GM21619 (cell line): ENCODE measurements at regions not wholly inside any gene's neighbourhood (a gene's known extent, or its start where the extent isn't known, plus 50 kb on each side); places are given as distances from the start of the nearest gene placed in this dataset.
"Not testable (repeated sequence)": the region's sequence is repeated elsewhere in the genome, so short reads cannot be mapped to it uniquely, and the experiment has no call there.

ENCODE experiments used
- ATAC-seq: cut with Tn5 transposase; IDR thresholded peaks from one replicate; pipeline ENCODE4 v1.9.1; 2021; ENCODE audit not compliant: unreplicated experiment

DNA sequence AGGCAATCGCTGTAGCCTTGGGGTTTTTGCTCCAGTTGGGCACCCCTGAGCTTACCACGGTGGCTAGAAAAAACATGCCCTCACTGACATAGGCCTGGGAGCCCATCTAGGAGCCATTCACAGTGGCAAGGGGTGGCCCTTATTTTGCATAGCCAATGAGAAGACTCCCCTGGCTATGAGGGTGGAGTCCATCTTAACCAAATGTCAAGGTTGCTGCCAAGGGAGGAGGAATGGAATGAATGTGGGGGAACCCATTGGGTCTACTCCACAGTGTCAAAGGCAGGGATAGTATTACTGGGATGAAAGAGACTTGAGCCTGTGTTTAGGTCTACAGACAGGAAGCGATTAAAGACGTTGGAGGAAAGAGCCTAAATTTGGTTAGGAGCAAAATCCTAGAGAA lies 295.7 kb upstream of the PLGLB2 start:
- ATAC-seq = not testable (repeated sequence)

DNA sequence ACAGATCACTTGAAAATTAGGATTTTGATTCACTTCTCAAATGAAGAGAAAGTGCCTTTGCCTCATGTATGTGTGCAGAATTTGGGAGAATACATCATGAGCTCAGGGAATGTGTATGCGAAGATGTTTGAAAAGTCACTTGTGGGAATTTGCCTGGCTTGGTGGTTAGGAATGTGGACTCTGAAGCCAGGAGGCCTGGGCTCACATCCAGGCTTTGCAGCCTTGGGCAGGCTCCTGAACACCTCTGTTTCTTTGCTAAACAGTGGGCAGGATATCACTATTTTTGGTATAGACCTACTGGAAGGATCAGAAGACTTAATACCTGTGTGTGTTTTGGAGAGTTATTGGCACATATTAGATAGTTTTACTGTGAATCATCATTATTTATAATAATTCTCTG lies 295.0 kb upstream of the PLGLB2 start:
- ATAC-seq = not testable (repeated sequence)

GRCh38 chr2:87453965-87454364 lies 293.9 kb upstream of the PLGLB2 start:
- ATAC-seq = not testable (repeated sequence)

DNA sequence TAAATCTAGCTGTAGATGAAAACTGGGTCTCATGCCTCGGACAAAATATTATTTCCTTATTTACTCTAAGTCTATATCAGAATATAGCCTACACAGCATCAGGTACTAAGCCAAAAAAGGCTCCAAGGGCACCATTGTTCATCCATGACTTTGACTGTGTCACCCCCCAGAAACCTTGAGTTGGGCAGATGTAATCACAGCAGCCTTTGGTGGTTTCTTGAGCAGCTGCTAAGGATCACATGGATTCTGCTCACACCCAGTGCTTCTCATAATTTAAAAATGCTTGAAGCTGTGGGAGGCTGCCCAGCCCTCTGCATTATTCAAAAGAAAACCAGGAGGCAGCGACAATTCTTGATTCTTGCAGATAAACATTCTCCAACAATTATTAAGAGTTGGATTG lies 293.5 kb upstream of the PLGLB2 start:
- not testable (repeated sequence) for ATAC-seq

GRCh38 chr2:87455209-87455853 lies 292.6 kb upstream of the PLGLB2 start:
- peak; percentile 49 for ATAC-seq

GRCh38 chr2:87455854-87456249 lies 292.0 kb upstream of the PLGLB2 start:
- ATAC-seq = peak; percentile 24

DNA sequence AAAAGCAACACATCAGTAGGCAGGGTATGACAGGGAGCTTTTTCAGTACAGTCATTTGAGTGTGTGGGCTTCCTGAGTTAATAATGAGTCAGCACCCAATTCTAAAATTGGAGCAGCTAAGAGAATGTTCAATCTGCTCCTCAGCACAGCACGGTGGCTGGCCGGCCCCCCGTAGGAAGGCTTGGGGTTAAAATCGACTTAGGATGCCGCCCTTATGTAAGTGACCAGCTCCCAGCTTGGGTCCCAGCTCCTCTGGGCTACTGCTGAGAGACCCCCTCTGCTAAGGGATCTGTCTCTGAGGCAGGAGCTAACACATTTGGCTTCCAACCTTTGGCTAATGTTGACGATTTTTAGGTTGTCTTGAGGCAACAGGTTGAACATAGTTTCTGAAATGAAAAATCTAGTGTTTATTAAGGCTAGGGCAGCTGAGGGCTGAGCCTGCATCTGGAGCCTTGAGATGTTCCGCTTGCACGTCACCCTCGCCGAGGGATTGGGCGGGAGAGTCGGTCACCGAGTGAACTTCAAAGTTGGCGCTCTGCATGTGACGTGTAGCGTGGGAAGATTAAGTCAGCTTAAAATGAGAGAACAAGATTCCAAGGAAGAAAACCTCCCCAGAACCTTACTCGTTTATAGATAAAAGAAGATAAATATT lies 291.3 kb upstream of the PLGLB2 start:
- peak; percentile 71 for ATAC-seq

- ATAC-seq = not testable (repeated sequence)
Measured at GRCh38 chr2:87457129-87457499, 290.8 kb upstream of the PLGLB2 start.

DNA sequence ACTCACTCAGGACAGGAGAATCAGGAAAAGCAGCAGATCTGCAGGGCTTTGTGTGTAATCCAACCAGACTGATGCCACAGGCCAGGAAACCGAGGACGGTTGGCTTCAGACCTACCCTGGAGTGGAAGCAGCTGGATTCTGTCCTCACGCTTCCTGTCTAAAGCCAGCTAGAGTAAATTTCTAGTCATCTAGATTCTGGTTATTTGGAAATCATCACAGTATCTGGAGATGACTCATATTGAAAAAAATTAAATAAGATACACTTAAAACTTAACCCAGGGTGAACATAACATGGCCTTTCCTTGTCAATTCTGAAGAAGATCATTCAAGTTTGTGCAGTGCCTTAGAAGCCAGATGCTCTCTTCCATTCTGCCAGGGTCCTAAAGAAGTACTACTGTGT lies 288.9 kb upstream of the PLGLB2 start:
- not testable (repeated sequence) for ATAC-seq

DNA sequence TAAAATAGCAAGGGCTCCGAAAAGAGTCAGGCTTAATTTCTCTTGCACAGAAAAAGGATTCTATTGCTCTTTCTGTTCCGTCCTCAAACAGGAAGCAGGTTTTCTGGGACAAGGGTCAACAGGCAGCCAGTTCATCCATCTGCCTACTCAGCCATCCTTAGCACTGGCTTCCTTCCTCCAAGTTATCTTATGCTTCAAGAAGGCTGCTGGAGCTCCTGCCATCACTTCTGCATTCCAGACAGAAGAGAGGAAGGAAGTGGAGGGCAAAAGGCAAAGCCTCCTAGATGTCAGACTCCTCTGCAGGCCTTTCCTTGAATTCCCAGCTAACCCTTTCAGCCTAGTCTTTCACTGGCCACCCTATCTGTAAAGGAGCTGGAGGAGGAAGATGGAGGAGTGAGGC lies 287.8 kb upstream of the PLGLB2 start:
- not testable (repeated sequence) for ATAC-seq

DNA sequence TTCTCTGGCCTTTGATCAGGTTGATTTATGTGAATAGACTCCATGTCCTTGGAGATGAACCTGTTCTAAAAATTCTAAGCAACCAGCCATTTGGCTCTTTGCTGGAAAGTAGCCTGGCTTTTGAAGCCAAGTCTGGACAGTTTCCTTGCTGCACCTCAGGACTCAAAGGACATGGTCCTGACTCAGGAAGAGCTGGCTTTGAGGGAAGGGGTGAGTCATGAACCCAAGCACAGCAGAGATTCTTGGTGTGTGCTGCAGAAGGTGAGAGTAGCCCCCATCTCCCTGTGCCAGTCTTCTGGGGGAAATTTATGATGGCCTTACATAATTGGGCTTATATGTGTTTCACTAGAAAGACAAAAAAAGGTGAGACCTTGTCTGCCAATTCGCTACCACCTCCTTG lies 287.2 kb upstream of the PLGLB2 start:
- not testable (repeated sequence) for ATAC-seq

- not testable (repeated sequence) for ATAC-seq
Measured at GRCh38 chr2:87461671-87462070, 286.2 kb upstream of the PLGLB2 start.

- ATAC-seq = not testable (repeated sequence)
Measured at GRCh38 chr2:87464219-87464618, 283.7 kb upstream of the PLGLB2 start.

DNA sequence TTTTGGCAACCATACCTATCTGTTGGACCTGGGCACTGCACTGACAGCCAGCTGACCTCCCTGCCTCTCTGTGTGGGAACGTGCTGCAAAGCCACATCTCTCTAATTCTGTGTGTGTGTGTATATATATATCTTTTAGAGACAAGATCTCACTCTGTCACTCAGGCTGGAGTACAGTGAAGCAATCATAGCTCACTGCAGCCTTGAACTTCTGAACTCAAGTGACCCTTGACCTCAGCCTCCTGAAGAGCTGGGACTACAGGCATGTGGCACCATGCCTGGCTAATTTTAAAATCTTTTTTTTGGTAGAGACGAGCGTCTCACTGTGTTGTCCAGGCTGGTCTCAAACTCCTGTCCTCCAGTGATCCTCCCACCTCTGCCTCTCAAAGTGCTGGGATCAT lies 282.2 kb upstream of the PLGLB2 start:
- not testable (repeated sequence) for ATAC-seq

- ATAC-seq = peak; percentile 57
Measured at GRCh38 chr2:87466591-87467120, 281.2 kb upstream of the PLGLB2 start.

DNA sequence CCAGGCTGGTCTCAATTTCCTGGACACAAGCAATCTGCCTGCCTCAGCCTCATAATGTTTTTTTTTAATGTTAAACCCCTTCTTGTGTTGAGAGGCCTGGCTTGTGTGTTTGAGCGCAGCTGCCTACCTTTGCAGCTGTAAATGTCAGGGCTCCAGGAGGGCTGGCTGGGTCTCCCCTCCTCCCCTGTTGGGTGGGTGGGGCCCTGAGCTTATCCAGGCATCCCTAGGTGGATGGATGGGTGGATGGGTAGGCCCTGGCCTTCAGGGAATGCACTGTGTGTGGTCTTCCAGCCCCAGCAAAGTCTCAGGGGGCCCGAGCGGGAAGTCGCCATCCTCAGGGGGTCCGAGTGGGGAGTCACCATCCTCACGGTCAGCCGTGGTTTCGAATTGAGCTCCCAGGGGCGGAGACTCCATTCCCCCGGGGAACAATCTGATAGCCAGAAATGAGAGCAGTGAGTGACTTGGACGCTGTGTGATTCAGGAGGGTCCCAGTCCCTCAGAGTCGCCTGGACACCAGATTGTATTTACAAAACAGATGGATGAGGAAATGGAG lies 279.4 kb upstream of the PLGLB2 start:
- ATAC-seq = not testable (repeated sequence)

DNA sequence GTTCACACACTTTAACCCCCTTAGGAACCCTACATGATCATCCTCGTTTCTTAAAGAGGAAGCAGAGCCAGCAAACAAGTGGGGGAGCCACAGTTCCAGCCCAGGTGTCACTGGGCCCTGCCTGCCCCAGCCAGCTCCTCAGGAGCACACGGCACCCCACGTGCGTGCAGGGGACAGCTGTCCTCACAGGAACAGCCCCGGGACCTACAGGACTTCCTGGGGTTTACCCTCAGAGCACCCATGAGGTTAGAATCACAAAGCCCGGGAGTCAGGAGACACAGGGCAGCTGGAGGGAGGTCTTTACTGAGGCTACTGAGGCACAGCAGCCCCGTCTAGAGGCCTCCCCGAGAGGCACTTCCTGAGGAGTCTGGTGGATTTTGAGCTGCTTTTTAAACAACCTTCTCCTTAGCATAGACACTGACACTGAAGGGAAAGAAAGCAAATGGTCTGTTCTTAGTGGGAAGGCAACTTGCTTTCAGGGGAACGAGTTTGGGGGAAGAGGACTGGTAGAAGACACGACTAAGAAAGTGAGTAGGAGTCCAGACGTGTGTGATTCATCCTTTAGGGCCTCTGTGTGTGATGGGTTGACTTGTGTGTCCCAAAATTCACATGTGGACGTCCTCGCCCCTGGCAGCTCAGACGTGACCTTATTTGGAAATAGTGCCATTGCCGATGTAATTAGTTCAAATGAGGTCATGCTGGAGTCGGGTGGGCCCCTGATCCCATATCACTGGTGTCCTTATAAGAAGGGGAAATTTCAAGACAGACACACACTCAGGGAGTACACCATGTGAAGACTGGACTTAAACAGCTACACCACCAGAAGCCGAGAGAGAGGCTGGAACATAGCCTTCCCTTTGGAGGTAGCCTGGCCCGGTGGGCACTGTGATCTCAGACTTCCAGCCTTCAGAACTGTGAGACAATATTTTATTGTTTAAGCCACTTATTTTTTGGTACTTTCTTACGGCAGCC lies 278.4 kb upstream of the PLGLB2 start:
- peak; percentile 49 for ATAC-seq

GRCh38 chr2:87470381-87471380 lies 277.2 kb upstream of the PLGLB2 start:
- ATAC-seq = not testable (repeated sequence)

GRCh38 chr2:87471478-87471877 lies 276.4 kb upstream of the PLGLB2 start:
- ATAC-seq = not testable (repeated sequence)
